Skeletal muscle tissue (tissue), 3 donors: ENCODE measurements at regions not wholly inside any gene's neighbourhood (a gene's known extent, or its start where the extent isn't known, plus 50 kb on each side); places are given as distances from the start of the nearest gene placed in this dataset.
"Not testable (repeated sequence)": the region's sequence is repeated elsewhere in the genome, so short reads cannot be mapped to it uniquely, and the experiment has no call there.

Source experiments
- H3K27ac ChIP-seq: one replicate; pipeline ENCODE4 v1.7.0; 2013; ENCODE audit warnings: mild to moderate bottlenecking, low read depth, low read length, inconsistent platforms
- H3K27me3 ChIP-seq, 3 donors: one replicate each; pipeline ENCODE4 v1.7.0; 2013; ENCODE audit warnings: low read length in 3 of 3; ENCODE audit not compliant: control insufficient read depth in 3 of 3, insufficient read depth in 3 of 3
- H3K36me3 ChIP-seq, 3 donors: one replicate each; pipeline ENCODE4 v1.7.0; 2013; ENCODE audit warnings: low read length in 3 of 3; ENCODE audit not compliant: control insufficient read depth in 3 of 3, insufficient read depth in 3 of 3
- H3K4me1 ChIP-seq, 3 donors: one replicate each; pipeline ENCODE4 v1.7.0; 2013; ENCODE audit warnings: low read length in 3 of 3, mild to moderate bottlenecking in 3 of 3; ENCODE audit not compliant: control insufficient read depth in 3 of 3, insufficient read depth in 3 of 3
- H3K4me3 ChIP-seq, 3 donors: one replicate each; pipeline ENCODE4 v1.7.0; 2013; ENCODE audit warnings: low read length in 3 of 3
- H3K9ac ChIP-seq, 3 donors: one replicate each; pipeline ENCODE4 v1.7.0; 2013; ENCODE audit warnings: low read length in 3 of 3, mild to moderate bottlenecking in 3 of 3, moderate library complexity in 2 of 3, low read depth in 1 of 3
- H3K9me3 ChIP-seq, 3 donors: one replicate each; pipeline ENCODE4 v1.7.0; 2013; ENCODE audit warnings: low read length in 3 of 3; ENCODE audit not compliant: control insufficient read depth in 3 of 3
- donor health status: Osteomylitis.

DNA sequence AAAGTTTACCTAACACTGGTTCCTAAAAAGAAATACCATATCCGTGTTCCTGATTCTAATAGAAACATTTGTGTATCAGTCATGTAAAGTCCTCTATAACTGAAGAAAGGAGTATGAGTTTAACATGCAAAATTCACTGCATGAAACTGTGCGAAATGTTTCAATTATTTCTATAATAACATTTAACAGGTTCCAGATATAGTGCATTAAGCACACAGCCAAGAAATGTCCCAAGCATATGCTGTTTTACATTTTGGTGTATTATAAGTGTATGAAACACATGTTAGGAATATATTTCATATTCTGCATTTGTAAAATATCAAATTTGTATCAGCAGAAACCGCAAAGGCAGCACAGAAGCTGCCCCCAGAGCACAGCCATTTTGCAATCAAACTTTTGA, 764.9 kb downstream of the KCNJ2 start:
- Histone ChIP-seq H3K36me3 (no peaks in the 10 kb centered on the region), H3K9ac (no peak overlapping the region), H3K9me3 (no peaks in the 10 kb centered on the region), H3K27ac (no peak overlapping the region), H3K4me1 (no peaks in the 10 kb centered on the region), H3K4me3 (no peak overlapping the region), H3K27me3 (no peaks in the 10 kb centered on the region)

DNA sequence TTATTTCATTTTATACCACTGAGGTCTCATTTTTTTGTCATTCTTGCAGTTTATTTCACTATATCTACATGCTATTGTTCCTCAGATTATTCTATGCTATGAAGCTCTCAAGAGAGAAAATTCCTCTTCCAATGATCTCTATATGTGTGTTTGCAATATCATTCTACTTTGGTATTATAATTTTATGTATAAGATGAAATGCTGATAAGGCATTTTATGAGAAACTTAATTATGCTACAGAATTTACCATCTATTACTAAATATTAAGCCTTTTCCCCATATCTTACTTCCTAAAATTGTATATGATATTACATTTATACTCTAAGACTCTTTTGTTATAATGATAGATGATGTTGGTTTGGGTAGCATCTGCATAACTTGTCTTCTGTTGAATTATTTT, 765.5 kb downstream of the KCNJ2 start:
- Histone ChIP-seq H3K4me1 (no peaks in the 10 kb centered on the region), H3K27ac (no peak overlapping the region), H3K9me3 (no peaks in the 10 kb centered on the region), H3K27me3 (no peaks in the 10 kb centered on the region), H3K9ac (no peak overlapping the region), H3K36me3 (no peaks in the 10 kb centered on the region), H3K4me3 (no peak overlapping the region)

DNA sequence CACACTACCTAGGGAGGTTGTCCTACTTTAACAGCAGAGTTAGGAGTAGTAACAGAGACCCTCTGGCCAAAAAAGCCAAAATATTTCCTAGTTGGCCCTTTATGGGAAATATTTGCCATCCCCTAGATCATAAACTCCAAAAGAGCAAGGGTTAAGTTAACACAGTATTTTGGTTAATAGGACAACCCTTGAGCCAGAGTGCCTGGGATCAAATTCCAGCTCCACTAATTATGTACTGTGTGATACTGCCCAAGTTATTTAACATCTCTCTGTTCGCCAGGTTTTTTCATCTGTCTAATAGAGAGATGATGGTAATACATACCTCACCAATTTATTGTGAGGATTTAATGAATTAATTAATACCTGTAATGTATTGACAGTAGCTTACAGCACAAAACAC, 767.4 kb downstream of the KCNJ2 start:
- Histone ChIP-seq H3K27ac (no peak overlapping the region), H3K9ac (no peak overlapping the region), H3K36me3 (no peaks in the 10 kb centered on the region), H3K4me1 (no peaks in the 10 kb centered on the region), H3K9me3 (no peaks in the 10 kb centered on the region), H3K27me3 (no peaks in the 10 kb centered on the region), H3K4me3 (no peak overlapping the region)

DNA sequence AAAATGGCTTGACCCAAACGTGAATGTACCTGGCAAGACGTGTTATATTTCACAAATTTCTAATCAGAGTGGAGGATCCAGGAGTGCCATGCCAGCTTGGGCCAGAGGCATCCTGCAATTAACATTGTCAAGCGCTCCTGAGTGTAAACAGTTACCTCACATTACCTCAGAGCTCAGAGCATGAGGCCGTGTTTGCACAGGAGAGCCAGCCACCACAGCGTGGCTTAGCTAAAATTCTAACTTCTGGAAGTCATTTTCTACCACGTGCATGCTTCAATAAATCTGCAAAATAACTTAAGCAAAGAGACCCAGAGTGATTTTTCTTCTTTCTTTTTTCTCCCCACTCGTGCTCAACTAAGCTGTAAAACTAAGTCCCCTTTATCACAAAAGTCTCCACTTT, 769.0 kb downstream of the KCNJ2 start:
- Histone ChIP-seq H3K4me1 (no peaks in the 10 kb centered on the region), H3K27ac (no peak overlapping the region), H3K9me3 (no peaks in the 10 kb centered on the region), H3K9ac (no peak overlapping the region), H3K27me3 (no peaks in the 10 kb centered on the region), H3K36me3 (no peaks in the 10 kb centered on the region), H3K4me3 (no peak overlapping the region)

DNA sequence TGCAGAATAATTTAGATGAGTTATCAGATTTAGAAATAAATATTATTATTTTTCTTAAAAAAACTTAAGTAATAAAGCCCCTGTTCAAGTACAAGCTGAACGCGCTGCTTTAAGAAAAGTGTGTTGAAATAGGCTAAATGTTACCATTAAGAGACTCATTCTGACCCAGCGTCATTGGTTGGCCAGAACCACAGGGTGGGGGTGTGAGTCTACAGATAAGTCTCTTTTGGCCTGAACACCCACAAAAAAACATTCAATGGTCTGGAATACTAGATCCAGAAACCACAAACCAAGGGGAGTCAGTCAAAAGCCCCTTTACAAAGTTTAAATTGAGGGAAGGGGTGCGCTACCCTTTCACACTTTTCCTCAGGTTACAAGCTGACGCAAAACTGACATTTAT, 776.1 kb downstream of the KCNJ2 start:
- Histone ChIP-seq H3K27ac (no peak overlapping the region), H3K9me3 (no peaks in the 10 kb centered on the region), H3K4me3 (no peak overlapping the region), H3K9ac (no peak overlapping the region), H3K27me3 (no peaks in the 10 kb centered on the region), H3K36me3 (no peaks in the 10 kb centered on the region), H3K4me1 (no peaks in the 10 kb centered on the region)

DNA sequence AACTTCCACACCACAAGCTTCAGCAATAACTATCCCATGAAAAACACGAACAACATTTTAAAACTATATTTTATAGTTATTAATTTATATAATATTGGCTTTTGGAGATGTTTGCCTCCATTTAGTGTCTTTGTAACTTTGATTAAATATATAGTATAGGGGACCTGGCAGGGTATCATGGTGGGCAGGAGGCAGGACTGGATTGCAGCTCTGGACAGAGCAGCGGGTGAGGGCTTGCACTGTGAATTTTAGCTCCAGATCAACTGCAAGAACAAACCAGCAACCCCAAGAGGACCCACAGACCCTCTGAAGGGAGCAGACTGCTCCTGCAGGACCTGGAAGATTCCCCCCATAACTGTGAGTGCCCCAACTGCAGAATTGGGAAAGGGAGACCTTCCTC, 777.9 kb downstream of the KCNJ2 start:
- no peaks in the 10 kb centered on the region for H3K9me3 ChIP-seq
- H3K36me3 ChIP-seq = no peaks in the 10 kb centered on the region
- no peak overlapping the region for H3K9ac ChIP-seq
- H3K4me3 ChIP-seq = no peak overlapping the region
- H3K27me3 ChIP-seq = no peaks in the 10 kb centered on the region
- no peak overlapping the region for H3K27ac ChIP-seq
- H3K4me1 ChIP-seq = no peaks in the 10 kb centered on the region

DNA sequence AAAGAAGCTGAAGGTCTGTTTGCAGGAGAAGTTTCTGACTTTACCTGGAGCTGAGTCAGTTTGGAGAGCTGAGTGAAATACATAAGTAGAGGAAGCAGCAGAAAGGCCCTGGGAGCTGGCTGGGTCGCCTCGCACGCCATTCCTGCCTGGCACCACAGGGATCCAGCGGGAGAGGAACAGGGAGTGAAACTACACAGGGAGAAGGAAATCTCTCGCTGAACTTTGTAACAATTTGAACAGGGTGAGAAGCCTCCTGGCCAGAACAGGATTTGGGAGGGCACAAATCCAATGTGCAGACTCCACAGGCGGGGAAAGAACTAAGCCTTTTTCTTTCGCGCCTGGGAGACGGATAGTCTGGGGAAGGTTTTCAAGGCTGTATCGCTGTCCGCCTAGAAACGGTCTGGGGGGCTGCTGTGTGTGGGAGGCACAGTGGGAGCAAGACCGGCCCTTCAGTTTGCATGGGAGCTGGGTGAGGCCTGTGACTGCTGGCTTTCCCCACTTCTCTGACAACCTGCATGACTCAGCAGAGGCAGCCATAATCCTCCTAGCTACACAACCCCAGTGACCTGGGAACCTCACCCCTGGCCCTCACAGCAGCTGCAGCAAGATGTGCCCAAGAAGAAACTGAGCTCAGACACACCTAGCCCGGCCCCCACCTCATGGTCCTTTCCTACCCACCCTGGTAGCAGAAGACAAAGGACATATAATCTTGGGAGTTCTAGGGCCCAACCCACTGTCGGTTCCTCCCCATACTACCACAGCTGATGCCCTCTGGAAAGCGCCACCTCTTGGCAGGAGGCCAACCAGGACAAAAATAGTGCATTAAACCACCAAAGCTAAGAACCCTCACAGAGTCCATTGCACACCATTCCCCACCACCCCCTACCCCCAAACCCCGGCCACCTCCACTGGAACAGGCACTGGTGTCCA, 778.6 kb downstream of the KCNJ2 start:
- H3K9ac ChIP-seq = no peak overlapping the region
- no peak overlapping the region for H3K4me3 ChIP-seq
- H3K36me3 ChIP-seq = no peaks in the 10 kb centered on the region
- no peak overlapping the region for H3K27ac ChIP-seq
- H3K4me1 ChIP-seq = no peaks in the 10 kb centered on the region
- no peaks in the 10 kb centered on the region for H3K9me3 ChIP-seq
- H3K27me3 ChIP-seq = no peaks in the 10 kb centered on the region

DNA sequence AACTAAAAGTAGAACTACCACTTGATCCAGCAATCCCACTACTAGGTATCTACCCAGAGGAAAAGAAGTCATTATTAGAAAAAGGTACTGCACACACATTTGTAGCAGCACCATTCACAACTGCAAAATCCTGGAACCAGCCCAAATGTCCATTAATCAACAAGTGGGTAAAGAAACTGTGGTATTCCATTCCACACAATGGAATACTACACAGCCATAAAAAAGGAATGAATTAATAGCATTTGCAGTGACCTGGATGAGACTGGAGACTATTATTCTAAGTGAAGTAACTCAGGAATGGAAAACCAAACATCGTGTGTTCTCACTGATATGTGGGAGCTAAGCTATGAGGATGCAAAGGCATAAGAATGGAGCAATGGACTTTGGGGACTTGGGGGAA, 783.8 kb downstream of the KCNJ2 start:
- H3K4me3 ChIP-seq, H3K27ac ChIP-seq, H3K36me3 ChIP-seq, H3K9me3 ChIP-seq, H3K9ac ChIP-seq, H3K27me3 ChIP-seq, H3K4me1 ChIP-seq: not testable (repeated sequence)

DNA sequence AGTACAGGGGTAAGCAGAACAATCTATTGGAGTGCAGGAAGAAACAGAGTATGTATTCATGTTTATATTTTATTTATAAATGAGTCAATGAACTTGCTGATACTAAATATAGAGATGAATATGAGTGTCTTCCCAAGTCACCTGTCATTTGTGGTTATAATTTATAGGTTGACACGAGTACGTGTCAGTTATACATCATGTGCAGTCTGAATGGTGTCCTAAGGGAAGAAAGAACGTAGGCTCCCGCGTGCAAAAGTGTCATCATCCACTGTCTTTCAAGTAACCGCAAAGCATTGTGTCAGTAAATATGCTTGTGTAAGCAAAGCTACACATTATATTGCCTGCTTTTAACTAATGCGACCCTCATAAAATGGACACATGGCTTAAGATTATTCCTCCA, 786.1 kb downstream of the KCNJ2 start:
- no peaks in the 10 kb centered on the region for H3K27me3 ChIP-seq
- no peak overlapping the region for H3K27ac ChIP-seq
- H3K9ac ChIP-seq = no peak overlapping the region
- no peaks in the 10 kb centered on the region for H3K4me1 ChIP-seq
- no peaks in the 10 kb centered on the region for H3K36me3 ChIP-seq
- no peaks in the 10 kb centered on the region for H3K9me3 ChIP-seq
- no peak overlapping the region for H3K4me3 ChIP-seq

DNA sequence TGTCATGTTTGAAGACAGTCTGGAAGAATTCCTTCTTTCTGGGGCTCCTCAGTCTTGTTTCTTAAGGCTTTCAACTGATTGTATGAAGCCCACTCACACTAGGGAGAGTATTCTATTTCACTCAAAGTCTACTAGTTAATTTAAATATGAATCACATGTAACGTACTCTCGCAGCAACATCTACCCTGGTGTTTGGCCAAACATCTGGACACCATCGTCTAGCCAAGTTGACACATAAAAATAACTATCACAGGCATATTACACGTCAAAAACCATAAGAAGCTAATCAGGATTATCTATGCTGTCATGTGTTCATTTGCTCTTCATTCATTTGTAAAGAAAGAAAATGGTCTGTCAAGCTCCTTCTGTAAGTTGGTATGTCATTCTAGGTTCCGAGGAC, 787.4 kb downstream of the KCNJ2 start:
- no peaks in the 10 kb centered on the region for H3K27me3 ChIP-seq
- H3K4me1 ChIP-seq = no peaks in the 10 kb centered on the region
- H3K27ac ChIP-seq = no peak overlapping the region
- H3K9me3 ChIP-seq = no peaks in the 10 kb centered on the region
- H3K4me3 ChIP-seq = no peak overlapping the region
- H3K9ac ChIP-seq = no peak overlapping the region
- no peaks in the 10 kb centered on the region for H3K36me3 ChIP-seq
